Choroid plexus epithelial cell (primary cell): ENCODE measurements at regions not wholly inside any gene's neighbourhood (a gene's known extent, or its start where the extent isn't known, plus 50 kb on each side); places are given as distances from the start of the nearest gene placed in this dataset.
A peak's percentile ranks its signal among the peaks of the same experiment; 100 is the strongest.

Experiments used
- DNase-seq: peaks from one replicate; pipeline ENCODE4 v3.0.0-alpha.2; 2010; ENCODE audit warnings: low read depth
- H3K4me3 ChIP-seq: 2 replicates; pipeline ENCODE4 v1.5.1; 2011; ENCODE audit warnings: low read depth, mild to moderate bottlenecking, control low read depth, low read length, moderate library complexity
- TF ChIP-seq, protein P1 (sequence below): conservative IDR thresholded peaks from 2 replicates; pipeline ENCODE4 v1.5.1; 2011; ENCODE audit warnings: low read depth, mild to moderate bottlenecking, control low read depth, inconsistent platforms, low read length, moderate library complexity

- no peak for DNase-seq
- TF ChIP-seq, protein P1, sequence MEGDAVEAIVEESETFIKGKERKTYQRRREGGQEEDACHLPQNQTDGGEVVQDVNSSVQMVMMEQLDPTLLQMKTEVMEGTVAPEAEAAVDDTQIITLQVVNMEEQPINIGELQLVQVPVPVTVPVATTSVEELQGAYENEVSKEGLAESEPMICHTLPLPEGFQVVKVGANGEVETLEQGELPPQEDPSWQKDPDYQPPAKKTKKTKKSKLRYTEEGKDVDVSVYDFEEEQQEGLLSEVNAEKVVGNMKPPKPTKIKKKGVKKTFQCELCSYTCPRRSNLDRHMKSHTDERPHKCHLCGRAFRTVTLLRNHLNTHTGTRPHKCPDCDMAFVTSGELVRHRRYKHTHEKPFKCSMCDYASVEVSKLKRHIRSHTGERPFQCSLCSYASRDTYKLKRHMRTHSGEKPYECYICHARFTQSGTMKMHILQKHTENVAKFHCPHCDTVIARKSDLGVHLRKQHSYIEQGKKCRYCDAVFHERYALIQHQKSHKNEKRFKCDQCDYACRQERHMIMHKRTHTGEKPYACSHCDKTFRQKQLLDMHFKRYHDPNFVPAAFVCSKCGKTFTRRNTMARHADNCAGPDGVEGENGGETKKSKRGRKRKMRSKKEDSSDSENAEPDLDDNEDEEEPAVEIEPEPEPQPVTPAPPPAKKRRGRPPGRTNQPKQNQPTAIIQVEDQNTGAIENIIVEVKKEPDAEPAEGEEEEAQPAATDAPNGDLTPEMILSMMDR = no peak
- H3K4me3 ChIP-seq = no peak overlapping the region
Observed at GRCh38 chr4:128589384-128589965, 220.0 kb upstream of the JADE1 start.

- no peak overlapping the region for H3K4me3 ChIP-seq
- TF ChIP-seq, protein P1 = no peak
- DNase-seq = no peak
Observed at GRCh38 chr4:128587382-128587781, 222.1 kb upstream of the JADE1 start.

GRCh38 chr4:128583753-128584712 lies 225.5 kb upstream of the JADE1 start:
- no peak overlapping the region for H3K4me3 ChIP-seq
- DNase-seq = no peak
- TF ChIP-seq, protein P1 = no peak

GRCh38 chr4:128582427-128582870 lies 227.1 kb upstream of the JADE1 start:
- TF ChIP-seq, protein P1 = no peak
- H3K4me3 ChIP-seq = no peak overlapping the region
- no peak for DNase-seq

GRCh38 chr4:128579154-128579853 lies 230.2 kb upstream of the JADE1 start:
- DNase-seq = no peak
- TF ChIP-seq, protein P1 = no peak
- H3K4me3 ChIP-seq = no peak overlapping the region

GRCh38 chr4:128574706-128575105 lies 234.8 kb upstream of the JADE1 start:
- DNase-seq = peak; percentile 95
- H3K4me3 ChIP-seq = no peak overlapping the region
- TF ChIP-seq, protein P1 = peak; percentile 85
